Erythroblast (primary cell): ENCODE measurements at regions not wholly inside any gene's neighbourhood (a gene's known extent, or its start where the extent isn't known, plus 50 kb on each side); places are given as distances from the start of the nearest gene placed in this dataset.
"Not testable (repeated sequence)": the region's sequence is repeated elsewhere in the genome, so short reads cannot be mapped to it uniquely, and the experiment has no call there.

Source experiments
- GATA1 ChIP-seq: IDR thresholded peaks from 2 replicates; pipeline ENCODE4 v1.6.1; 2011; ENCODE audit warnings: low read depth, mild to moderate bottlenecking, control low read depth, low read length, moderate library complexity
- POLR2A ChIP-seq: IDR thresholded peaks from 2 replicates; pipeline ENCODE4 v1.6.1; 2011; ENCODE audit warnings: mild to moderate bottlenecking, low read length

DNA sequence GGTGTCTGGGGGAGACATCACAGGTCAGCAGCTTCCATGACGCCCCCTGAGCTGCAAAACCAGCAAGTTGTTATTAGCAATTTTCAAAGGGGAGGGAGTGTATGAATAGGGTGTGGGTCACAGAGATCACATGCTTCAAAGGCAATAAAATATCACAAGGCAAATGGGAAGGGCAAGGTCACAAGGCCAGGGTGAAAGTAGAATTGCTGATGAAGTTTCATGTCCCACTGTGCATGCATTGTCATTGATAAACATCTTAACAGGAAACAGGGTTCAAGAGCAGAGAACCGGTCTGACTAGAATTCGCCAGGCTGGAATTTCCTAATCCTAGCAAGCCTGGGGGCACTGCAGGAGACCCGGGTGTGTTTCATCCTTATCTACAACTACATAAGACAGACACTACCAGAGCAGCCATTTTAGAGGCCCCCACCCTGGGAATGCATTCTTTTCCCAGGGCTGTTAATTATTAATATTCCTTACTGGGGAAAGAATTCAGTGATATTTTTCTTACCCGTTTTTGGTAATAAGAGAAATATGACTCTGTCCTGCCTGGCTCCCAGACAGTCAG is 494.2 kb upstream of the POM121L12 start:
- TF ChIP-seq POLR2A, GATA1: not testable (repeated sequence)
